Psoas muscle (tissue), 7 donors: ENCODE measurements at regions not wholly inside any gene's neighbourhood (a gene's known extent, or its start where the extent isn't known, plus 50 kb on each side); places are given as distances from the start of the nearest gene placed in this dataset.

ENCODE experiments used
- ATAC-seq, 4 donors: fragments of 200-7000 bp; cut with Tn5 transposase; one replicate each; pipeline ENCODE4 v1.9.1; 2020; ENCODE audit warnings: moderate library complexity in 3 of 4, mild to moderate bottlenecking in 2 of 4
- DNase-seq, 2 donors: peaks; one replicate each; pipeline ENCODE4 v3.0.0-alpha.2; 2020
- H3K27ac ChIP-seq: fragments of 200-600 bp; one replicate; pipeline ENCODE4 v1.8.0; 2022
- H3K27me3 ChIP-seq, 3 donors: fragments of 200-600 bp in 1 of 3; one replicate each; pipeline versions ENCODE4 v1.6.1 to v1.8.0; 2013 to 2022; ENCODE audit warnings: low read length in 2 of 3, mild to moderate bottlenecking in 2 of 3, moderate library complexity in 1 of 3; ENCODE audit not compliant: insufficient read depth in 3 of 3
- H3K36me3 ChIP-seq, 2 donors: fragments of 200-600 bp in 1 of 2; one replicate each; pipeline versions ENCODE4 v1.6.1 to v1.8.0; 2013 to 2022; ENCODE audit warnings: low read depth in 1 of 2, mild to moderate bottlenecking in 1 of 2, moderate library complexity in 1 of 2; ENCODE audit not compliant: insufficient read depth in 1 of 2
- H3K4me1 ChIP-seq: fragments of 200-600 bp; one replicate; pipeline ENCODE4 v1.8.0; 2022
- H3K4me3 ChIP-seq: fragments of 200-600 bp; one replicate; pipeline ENCODE4 v1.8.0; 2022; ENCODE audit warnings: mild to moderate bottlenecking
- H3K9me3 ChIP-seq: fragments of 200-600 bp; one replicate; pipeline ENCODE4 v1.8.0; 2022
- WGBS, 3 donors: extraction: QIAGEN DNeasy Blood & Tissue Kit; methylation state at CpG; one replicate each; pipeline versions ENCODE4 v1.1.6 to v1.1.7; 2013; 5-methylcytosine and 5-hydroxymethylcytosine counted together
- intact Hi-C, 2 donors: fragments of 100-400 bp; cut with DNase I; formaldehyde crosslinking; loops; one replicate each; pipeline versions ENCODE4 v1.11.0 to v1.14.2; 2022
- TF ChIP-seq, protein P1 (sequence below): fragments of 200-600 bp; IDR thresholded peaks from one replicate; pipeline ENCODE4 v1.8.0; 2022; ENCODE audit warnings: antibody characterized with exemption
- donor health status: healthy with polysubstance abuse.
- donor health status: DM: no; HTN: no; CAD: no; lungs with moderate emphysema.
- donor health status: Bipolar disorder and iron deficiency.
- donor health status: healthy.
- donor health status: DM: yes; HTN: yes; CAD: no.
- donor health status: DM: no; HTN: no; CAD: no.
- donor health status: DM: yes; HTN: yes; CAD: no.

DNA sequence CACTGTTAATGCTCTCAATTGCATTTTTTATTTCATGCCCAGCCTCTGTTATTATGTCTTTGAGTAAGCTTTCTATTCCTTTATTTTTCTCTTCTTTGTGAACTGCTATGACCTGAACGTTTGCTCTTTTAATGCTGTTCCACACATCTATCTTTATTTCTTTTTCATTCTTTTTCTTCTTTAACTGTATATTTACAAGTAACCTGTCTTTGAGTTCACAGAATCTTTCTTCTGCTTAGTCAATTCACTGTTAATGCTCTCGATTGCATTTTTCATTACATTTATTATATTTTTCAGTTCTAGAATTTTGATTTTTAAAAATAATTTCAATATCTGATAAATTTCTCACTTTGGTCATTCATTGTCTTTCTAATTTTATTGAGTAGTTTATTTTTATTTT, 316.3 kb upstream of the MEF2C start:
- no peak for ATAC-seq
- Histone ChIP-seq H3K9me3 (peaks cover 21% of the 10 kb centered on the region), H3K4me3 (no peak overlapping the region)

DNA sequence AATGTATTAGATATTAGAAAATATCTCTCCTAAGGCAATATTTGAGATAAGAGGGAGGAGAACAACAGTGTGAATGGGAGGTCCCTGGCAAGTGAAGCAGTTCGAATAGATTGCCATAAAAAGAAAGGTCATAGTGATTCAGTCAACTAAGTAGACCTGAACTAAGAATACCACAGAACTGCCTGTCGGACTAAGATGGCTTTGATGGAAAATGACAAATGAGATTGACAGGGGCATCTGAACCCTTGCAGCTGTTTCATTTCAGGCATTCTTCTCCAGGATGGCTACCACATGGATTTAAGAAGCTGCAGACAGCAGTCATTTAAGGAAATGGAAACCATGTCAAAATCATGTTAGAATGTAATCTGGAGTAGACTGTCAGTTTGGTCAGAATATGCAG, 308.4 kb upstream of the MEF2C start:
- H3K4me3 ChIP-seq, result no peak overlapping the region
- TF ChIP-seq, protein P1, sequence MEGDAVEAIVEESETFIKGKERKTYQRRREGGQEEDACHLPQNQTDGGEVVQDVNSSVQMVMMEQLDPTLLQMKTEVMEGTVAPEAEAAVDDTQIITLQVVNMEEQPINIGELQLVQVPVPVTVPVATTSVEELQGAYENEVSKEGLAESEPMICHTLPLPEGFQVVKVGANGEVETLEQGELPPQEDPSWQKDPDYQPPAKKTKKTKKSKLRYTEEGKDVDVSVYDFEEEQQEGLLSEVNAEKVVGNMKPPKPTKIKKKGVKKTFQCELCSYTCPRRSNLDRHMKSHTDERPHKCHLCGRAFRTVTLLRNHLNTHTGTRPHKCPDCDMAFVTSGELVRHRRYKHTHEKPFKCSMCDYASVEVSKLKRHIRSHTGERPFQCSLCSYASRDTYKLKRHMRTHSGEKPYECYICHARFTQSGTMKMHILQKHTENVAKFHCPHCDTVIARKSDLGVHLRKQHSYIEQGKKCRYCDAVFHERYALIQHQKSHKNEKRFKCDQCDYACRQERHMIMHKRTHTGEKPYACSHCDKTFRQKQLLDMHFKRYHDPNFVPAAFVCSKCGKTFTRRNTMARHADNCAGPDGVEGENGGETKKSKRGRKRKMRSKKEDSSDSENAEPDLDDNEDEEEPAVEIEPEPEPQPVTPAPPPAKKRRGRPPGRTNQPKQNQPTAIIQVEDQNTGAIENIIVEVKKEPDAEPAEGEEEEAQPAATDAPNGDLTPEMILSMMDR, result no peak
- WGBS, 3 donors, result 15 to 34% (median 33%) methylated on average over 2 of the region's 2 CpGs
- DNase-seq (no peak), ATAC-seq (peak; percentile 86 to 96 (median 94))
- peaks cover 34% of the 10 kb centered on the region for H3K4me1 ChIP-seq
- H3K36me3 ChIP-seq, result no peaks in the 10 kb centered on the region
- H3K27me3 ChIP-seq, result no peaks in the 10 kb centered on the region
- peak overlapping the region; percentile 70 for H3K27ac ChIP-seq
- intact Hi-C loops, result loop anchor here in 1 of 2 donors (10.0 kb wide), 1 partner anchor 93 kb away; no protein-coding TSS in a partner anchor
- peaks cover 8% of the 10 kb centered on the region for H3K9me3 ChIP-seq

More for the DNA sequence above, 316.3 kb upstream of the MEF2C start:
- Histone ChIP-seq H3K27me3 (no peaks in the 10 kb centered on the region), H3K27ac (no peak overlapping the region), H3K4me1 (no peaks in the 10 kb centered on the region), H3K36me3 (no peaks in the 10 kb centered on the region)
- WGBS, 3 donors, result 89 to 92% (median 89%) methylated on average over 2 of the region's 2 CpGs
- intact Hi-C loops, result loop anchor here in 1 of 2 donors (10.0 kb wide), 1 partner anchor 85 kb away; no protein-coding TSS in a partner anchor
- TF ChIP-seq, protein P1, result no peak
- DNase-seq, result no peak

DNA sequence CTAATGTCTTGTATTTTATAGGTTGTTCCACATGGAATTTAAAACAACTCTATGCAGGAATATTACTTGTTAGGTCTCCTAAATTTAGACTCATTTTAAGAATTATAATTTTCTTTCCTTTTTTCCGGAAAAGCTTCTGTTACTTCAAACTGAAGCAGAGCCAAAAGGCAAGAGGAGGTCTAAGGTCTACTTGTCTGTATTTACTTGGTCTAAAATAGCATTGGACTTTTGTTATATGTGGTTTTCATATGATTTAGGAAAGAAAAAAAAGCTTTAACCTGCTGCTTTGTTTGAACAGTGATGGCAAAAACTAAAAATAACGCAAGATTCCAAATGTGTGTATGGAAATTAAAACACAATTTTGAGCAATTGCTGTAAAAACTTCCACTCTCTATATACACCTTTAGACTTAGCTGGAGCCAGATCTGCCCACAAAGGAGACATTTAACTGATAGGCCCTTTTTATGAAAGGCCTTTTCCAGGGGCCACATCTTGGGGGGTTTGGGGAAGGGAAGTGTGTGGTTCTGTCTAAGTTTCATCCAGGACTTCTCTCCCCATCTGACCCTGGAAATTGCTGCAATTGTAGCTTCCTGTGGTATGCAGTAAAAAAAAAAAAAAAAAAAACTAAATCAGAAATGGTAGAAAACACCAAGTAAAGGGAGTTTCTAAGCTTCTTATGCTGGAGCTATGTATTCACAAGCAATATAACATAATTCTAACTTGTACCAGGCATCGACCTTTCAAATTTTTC, 307.7 kb upstream of the MEF2C start:
- TF ChIP-seq, protein P1, result no peak
- H3K27ac ChIP-seq, result peak overlapping the region; percentile 70
- H3K36me3 ChIP-seq, result no peaks in the 10 kb centered on the region
- no peaks in the 10 kb centered on the region for H3K27me3 ChIP-seq
- ATAC-seq, result peak in 2 of 4 donors; percentile 9 to 22
- WGBS, 3 donors, result 77 to 82% (median 82%) methylated on average over 3 of the region's 3 CpGs
- peaks cover 34% of the 10 kb centered on the region for H3K4me1 ChIP-seq
- intact Hi-C loops, result loop anchor here in 1 of 2 donors (10.0 kb wide), 1 partner anchor 94 kb away; no protein-coding TSS in a partner anchor
- H3K9me3 ChIP-seq, result peaks cover 8% of the 10 kb centered on the region
- no peak for DNase-seq
- no peak overlapping the region for H3K4me3 ChIP-seq

DNA sequence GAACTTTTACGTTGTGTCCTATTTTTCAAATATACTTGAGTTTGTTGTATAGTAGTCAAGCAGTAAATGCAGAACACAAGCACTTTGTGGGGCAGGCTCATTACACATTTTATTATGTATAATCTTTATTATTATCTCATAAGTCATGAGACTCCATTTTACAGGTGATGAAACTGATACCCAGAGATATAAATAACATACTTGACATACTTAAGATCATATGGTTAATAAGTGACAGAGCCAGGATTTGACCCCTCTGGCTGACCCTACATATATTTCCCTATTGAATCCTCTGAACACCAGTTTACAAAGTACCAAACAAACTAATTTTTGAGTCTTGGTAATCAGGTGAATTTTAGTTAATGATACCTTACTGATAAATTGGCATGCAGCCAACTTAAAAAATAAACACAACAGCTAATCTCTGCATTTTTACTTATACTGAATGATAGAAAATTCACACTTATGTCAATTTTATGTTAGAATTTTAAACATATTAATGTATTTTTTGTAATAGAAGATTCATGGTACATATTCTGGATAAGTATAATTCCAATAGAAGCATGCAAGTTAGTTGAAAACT, 305.0 kb upstream of the MEF2C start:
- intact Hi-C loops, result no loop called here
- Histone ChIP-seq H3K27ac (peak overlapping the region; percentile 15), H3K36me3 (no peaks in the 10 kb centered on the region), H3K27me3 (no peaks in the 10 kb centered on the region), H3K9me3 (no peaks in the 10 kb centered on the region), H3K4me3 (no peak overlapping the region), H3K4me1 (peaks cover 34% of the 10 kb centered on the region)
- TF ChIP-seq, protein P1, result no peak
- DNase-seq (no peak), ATAC-seq (peak in 1 of 4 donors; percentile 26)
- 68 to 98% (median 94%) methylated on average over 1 of the region's 1 CpG for WGBS, 3 donors
